Psoas muscle (tissue), 7 donors: ENCODE measurements at regions not wholly inside any gene's neighbourhood (a gene's known extent, or its start where the extent isn't known, plus 50 kb on each side); places are given as distances from the start of the nearest gene placed in this dataset.

Experiments
- ATAC-seq, 4 donors: fragments of 200-7000 bp; cut with Tn5 transposase; one replicate each; pipeline ENCODE4 v1.9.1; 2020; ENCODE audit warnings: moderate library complexity in 3 of 4, mild to moderate bottlenecking in 2 of 4
- DNase-seq, 2 donors: peaks; one replicate each; pipeline ENCODE4 v3.0.0-alpha.2; 2020
- H3K27ac ChIP-seq: fragments of 200-600 bp; one replicate; pipeline ENCODE4 v1.8.0; 2022
- H3K27me3 ChIP-seq, 3 donors: fragments of 200-600 bp in 1 of 3; one replicate each; pipeline versions ENCODE4 v1.6.1 to v1.8.0; 2013 to 2022; ENCODE audit warnings: low read length in 2 of 3, mild to moderate bottlenecking in 2 of 3, moderate library complexity in 1 of 3; ENCODE audit not compliant: insufficient read depth in 3 of 3
- H3K36me3 ChIP-seq, 2 donors: fragments of 200-600 bp in 1 of 2; one replicate each; pipeline versions ENCODE4 v1.6.1 to v1.8.0; 2013 to 2022; ENCODE audit warnings: low read depth in 1 of 2, mild to moderate bottlenecking in 1 of 2, moderate library complexity in 1 of 2; ENCODE audit not compliant: insufficient read depth in 1 of 2
- H3K4me1 ChIP-seq: fragments of 200-600 bp; one replicate; pipeline ENCODE4 v1.8.0; 2022
- H3K4me3 ChIP-seq: fragments of 200-600 bp; one replicate; pipeline ENCODE4 v1.8.0; 2022; ENCODE audit warnings: mild to moderate bottlenecking
- H3K9me3 ChIP-seq: fragments of 200-600 bp; one replicate; pipeline ENCODE4 v1.8.0; 2022
- WGBS, 3 donors: extraction: QIAGEN DNeasy Blood & Tissue Kit; methylation state at CpG; one replicate each; pipeline versions ENCODE4 v1.1.6 to v1.1.7; 2013; 5-methylcytosine and 5-hydroxymethylcytosine counted together
- intact Hi-C, 2 donors: fragments of 100-400 bp; cut with DNase I; formaldehyde crosslinking; loops; one replicate each; pipeline versions ENCODE4 v1.11.0 to v1.14.2; 2022
- TF ChIP-seq, protein P1 (sequence below): fragments of 200-600 bp; IDR thresholded peaks from one replicate; pipeline ENCODE4 v1.8.0; 2022; ENCODE audit warnings: antibody characterized with exemption
- donor health status: healthy with polysubstance abuse.
- donor health status: DM: no; HTN: no; CAD: no; lungs with moderate emphysema.
- donor health status: Bipolar disorder and iron deficiency.
- donor health status: healthy.
- donor health status: DM: yes; HTN: yes; CAD: no.
- donor health status: DM: no; HTN: no; CAD: no.
- donor health status: DM: yes; HTN: yes; CAD: no.

DNA sequence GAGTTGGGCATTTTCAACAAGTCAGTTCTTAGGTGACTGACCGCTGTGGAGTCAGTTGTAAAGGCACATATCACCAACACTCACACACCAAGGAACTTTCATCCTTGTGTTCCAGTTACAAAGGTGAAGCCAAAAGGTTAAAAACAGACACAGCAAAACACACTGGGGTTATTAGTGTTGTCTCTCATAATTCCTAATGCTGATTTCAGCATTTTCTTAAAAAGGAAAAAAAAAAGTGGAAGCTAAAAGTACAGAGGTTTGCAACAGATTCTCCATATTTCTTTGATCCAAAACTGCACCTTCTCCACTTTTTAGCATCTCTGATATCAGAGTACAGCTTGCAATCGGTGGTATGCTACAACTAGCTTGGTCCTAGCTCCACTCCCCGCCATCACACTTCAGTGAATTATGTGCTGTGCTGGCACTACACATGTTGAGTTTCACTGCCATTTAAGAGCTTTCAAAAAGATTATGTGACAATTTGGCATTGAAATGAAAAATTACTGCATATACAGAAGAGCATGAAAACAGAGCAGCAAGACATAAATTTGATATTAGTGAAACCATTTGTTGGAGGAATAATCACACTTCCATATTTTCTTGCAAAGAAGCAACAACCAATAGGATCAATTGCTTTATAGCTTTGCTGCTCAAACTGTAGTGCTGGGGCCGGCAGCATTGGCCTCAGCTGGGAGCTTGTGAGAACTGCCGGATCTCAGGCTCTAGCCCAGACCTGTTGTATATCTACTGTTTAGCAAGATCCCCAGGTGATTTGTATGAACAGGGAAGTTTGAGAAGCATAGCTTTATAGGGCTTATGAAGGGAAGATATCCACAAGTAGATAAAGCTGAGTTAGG, 62.3 kb upstream of the DAPL1 start:
- H3K4me3 ChIP-seq, result no peak overlapping the region
- no peaks in the 10 kb centered on the region for H3K36me3 ChIP-seq
- H3K9me3 ChIP-seq, result no peaks in the 10 kb centered on the region
- H3K4me1 ChIP-seq, result no peaks in the 10 kb centered on the region
- no peaks in the 10 kb centered on the region for H3K27me3 ChIP-seq
- no peak for DNase-seq
- H3K27ac ChIP-seq, result no peak overlapping the region
- TF ChIP-seq, protein P1, sequence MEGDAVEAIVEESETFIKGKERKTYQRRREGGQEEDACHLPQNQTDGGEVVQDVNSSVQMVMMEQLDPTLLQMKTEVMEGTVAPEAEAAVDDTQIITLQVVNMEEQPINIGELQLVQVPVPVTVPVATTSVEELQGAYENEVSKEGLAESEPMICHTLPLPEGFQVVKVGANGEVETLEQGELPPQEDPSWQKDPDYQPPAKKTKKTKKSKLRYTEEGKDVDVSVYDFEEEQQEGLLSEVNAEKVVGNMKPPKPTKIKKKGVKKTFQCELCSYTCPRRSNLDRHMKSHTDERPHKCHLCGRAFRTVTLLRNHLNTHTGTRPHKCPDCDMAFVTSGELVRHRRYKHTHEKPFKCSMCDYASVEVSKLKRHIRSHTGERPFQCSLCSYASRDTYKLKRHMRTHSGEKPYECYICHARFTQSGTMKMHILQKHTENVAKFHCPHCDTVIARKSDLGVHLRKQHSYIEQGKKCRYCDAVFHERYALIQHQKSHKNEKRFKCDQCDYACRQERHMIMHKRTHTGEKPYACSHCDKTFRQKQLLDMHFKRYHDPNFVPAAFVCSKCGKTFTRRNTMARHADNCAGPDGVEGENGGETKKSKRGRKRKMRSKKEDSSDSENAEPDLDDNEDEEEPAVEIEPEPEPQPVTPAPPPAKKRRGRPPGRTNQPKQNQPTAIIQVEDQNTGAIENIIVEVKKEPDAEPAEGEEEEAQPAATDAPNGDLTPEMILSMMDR, result no peak
- ATAC-seq, result no peak
- 74 to 86% (median 85%) methylated on average over 5 of the region's 5 CpGs for WGBS, 3 donors
- intact Hi-C loops, result no loop called here

DNA sequence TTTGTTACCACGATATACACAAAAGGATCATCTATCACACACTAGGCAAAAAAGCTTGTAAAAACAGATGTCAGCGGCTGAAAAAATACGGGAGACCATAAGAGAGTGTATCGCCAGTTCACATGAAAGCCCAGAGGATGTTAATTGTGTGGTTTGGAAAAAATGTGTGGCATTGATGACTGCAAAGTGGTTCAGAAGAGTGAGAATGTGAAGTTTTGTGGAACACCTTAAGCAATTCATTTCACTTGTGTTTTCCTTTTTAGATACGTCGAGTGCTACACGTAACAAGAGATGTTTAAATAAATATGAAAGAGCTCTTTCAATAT, 61.7 kb upstream of the DAPL1 start:
- H3K36me3 ChIP-seq, result no peaks in the 10 kb centered on the region
- intact Hi-C loops, result no loop called here
- TF ChIP-seq, protein P1, result no peak

DNA sequence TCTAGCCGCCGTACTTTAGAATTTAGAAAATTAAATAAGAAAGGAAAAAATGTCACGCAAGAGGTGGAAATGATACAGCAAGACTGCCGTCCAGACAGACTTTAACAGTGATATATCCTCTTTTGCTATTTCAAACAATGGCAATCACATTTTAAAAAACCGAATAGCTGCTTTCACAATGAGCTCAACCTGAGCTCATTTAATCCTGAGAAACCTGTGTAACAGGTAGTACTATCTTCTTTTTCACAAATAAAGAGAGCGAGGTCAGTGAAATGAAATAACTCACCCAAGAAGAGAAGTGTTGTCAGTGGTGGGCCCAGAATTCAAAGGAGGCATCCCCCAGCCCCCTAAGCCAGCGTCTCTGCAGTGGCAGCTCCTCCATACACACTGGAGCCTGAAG, 60.7 kb upstream of the DAPL1 start:
- WGBS, 3 donors, result 91 to 98% (median 93%) methylated on average over 7 of the region's 7 CpGs

More for the DNA sequence above, 61.7 kb upstream of the DAPL1 start:
- Histone ChIP-seq H3K27ac (no peak overlapping the region), H3K9me3 (no peaks in the 10 kb centered on the region), H3K4me1 (no peaks in the 10 kb centered on the region), H3K27me3 (no peaks in the 10 kb centered on the region), H3K4me3 (no peak overlapping the region)
- no peak for DNase-seq
- 83 to 87% (median 87%) methylated on average over 7 of the region's 7 CpGs for WGBS, 3 donors
- no peak for ATAC-seq

DNA sequence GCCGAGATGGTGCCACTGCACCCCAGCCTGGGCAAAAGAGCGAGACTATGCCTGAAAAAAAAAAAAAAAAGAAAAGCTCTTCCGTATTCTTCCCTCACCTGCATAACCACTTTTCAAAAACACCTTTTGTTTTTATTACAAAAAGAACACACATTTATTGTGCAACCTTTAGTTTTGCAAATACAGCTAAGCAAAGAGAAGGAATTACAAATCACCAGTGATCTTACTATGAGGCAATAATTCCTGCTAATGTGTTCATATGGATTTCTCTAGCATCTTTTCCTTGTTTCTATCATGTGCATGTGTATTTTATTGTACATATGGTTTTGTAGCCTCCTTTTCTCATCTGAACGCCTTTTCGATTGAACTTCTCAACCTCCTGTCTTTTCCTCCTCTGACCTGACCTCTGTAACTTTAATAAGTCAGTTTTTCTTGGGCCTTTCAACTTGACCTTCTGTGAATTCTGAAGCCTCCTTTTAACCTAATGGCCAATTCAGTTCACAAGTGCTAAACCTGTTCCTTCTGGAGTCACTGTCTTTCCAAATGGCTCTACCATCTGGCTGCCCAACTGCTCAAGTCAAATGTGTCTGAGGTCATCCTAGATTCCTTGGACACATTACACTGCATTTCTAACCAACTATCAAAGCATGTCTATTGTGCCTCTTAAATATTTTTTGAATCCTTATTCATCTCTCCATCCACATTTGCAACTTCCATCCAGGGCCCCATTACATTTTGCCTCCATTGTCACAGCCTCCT, 59.1 kb upstream of the DAPL1 start:
- H3K27ac ChIP-seq, result no peak overlapping the region
- no peaks in the 10 kb centered on the region for H3K9me3 ChIP-seq
- no peaks in the 10 kb centered on the region for H3K36me3 ChIP-seq
- 89 to 95% (median 93%) methylated on average over 5 of the region's 5 CpGs for WGBS, 3 donors
- TF ChIP-seq, protein P1, result no peak
- ATAC-seq, result no peak
- H3K27me3 ChIP-seq, result no peaks in the 10 kb centered on the region
- no peaks in the 10 kb centered on the region for H3K4me1 ChIP-seq
- no peak for DNase-seq
- H3K4me3 ChIP-seq, result no peak overlapping the region
- intact Hi-C loops, result no loop called here

More for the DNA sequence above, 60.7 kb upstream of the DAPL1 start:
- no peak overlapping the region for H3K27ac ChIP-seq
- no peaks in the 10 kb centered on the region for H3K36me3 ChIP-seq
- intact Hi-C loops, result no loop called here
- no peaks in the 10 kb centered on the region for H3K27me3 ChIP-seq
- no peaks in the 10 kb centered on the region for H3K4me1 ChIP-seq
- no peaks in the 10 kb centered on the region for H3K9me3 ChIP-seq
- TF ChIP-seq, protein P1, result no peak
- ATAC-seq (no peak), DNase-seq (no peak)
- no peak overlapping the region for H3K4me3 ChIP-seq
